ENCODE measurements at regions not wholly inside any gene's neighbourhood (a gene's known extent, or its start where the extent isn't known, plus 50 kb on each side); places are given as distances from the start of the nearest gene placed in this dataset.

GRCh38 chr7:15087771-15088170 lies 185.2 kb upstream of the DGKB start (continued):
- TF ChIP-seq, protein P1, sequence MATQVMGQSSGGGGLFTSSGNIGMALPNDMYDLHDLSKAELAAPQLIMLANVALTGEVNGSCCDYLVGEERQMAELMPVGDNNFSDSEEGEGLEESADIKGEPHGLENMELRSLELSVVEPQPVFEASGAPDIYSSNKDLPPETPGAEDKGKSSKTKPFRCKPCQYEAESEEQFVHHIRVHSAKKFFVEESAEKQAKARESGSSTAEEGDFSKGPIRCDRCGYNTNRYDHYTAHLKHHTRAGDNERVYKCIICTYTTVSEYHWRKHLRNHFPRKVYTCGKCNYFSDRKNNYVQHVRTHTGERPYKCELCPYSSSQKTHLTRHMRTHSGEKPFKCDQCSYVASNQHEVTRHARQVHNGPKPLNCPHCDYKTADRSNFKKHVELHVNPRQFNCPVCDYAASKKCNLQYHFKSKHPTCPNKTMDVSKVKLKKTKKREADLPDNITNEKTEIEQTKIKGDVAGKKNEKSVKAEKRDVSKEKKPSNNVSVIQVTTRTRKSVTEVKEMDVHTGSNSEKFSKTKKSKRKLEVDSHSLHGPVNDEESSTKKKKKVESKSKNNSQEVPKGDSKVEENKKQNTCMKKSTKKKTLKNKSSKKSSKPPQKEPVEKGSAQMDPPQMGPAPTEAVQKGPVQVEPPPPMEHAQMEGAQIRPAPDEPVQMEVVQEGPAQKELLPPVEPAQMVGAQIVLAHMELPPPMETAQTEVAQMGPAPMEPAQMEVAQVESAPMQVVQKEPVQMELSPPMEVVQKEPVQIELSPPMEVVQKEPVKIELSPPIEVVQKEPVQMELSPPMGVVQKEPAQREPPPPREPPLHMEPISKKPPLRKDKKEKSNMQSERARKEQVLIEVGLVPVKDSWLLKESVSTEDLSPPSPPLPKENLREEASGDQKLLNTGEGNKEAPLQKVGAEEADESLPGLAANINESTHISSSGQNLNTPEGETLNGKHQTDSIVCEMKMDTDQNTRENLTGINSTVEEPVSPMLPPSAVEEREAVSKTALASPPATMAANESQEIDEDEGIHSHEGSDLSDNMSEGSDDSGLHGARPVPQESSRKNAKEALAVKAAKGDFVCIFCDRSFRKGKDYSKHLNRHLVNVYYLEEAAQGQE (IDR thresholded peaks at IDR 0.05), result no peak
- TF ChIP-seq FOXA1 (IDR thresholded peaks at IDR 0.05) (no peak), EGR1 (IDR thresholded peaks at IDR 0.05; ENCODE audit: low read depth in 2 of 2) (no peak), GABPA (IDR thresholded peaks at IDR 0.05 in 1 of 2, conservative IDR thresholded peaks at IDR 0.05 in 1 of 2) (no peak)

- WGBS, result 82% methylated on average over 2 of the region's 2 CpGs
These were observed 184.3 kb upstream of the DGKB start for GRCh38 chr7:15086862-15087261.

DNA sequence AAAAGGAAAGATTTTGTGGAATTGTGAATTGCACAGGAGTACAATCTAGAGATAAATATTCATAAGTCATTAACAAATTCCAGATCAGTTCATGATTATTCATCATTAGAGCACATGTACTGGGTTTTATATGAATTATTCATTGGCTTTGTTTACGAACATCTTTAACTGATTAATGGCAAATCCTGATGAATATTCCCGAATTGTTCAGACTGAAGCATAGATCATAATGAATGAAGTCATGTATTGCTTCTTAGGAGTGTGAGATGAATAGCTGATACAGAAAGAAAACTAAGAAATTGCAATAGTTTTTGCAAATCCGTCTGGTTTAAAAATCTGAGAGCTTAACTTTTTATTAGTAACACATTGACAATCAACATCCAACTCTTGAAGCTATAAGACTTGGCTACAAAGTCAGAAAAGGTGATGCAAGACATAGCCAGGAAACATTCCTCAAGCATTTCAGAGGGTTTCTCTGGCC lies 183.6 kb upstream of the DGKB start:
- 87% methylated on average over 3 of the region's 3 CpGs for WGBS
- Histone ChIP-seq H3K9ac (ENCODE audit: low read depth in 1 of 2, low read length in 2 of 2) (no peak overlapping the region), H3K36me3 (ENCODE audit: control insufficient read depth in 4 of 4, insufficient read depth in 3 of 4, low read depth in 1 of 4, low read length in 3 of 4) (no peaks in the 10 kb centered on the region), H3K27ac (ENCODE audit: low read depth in 1 of 2, low read length in 2 of 2) (no peak overlapping the region), H3K27me3 (ENCODE audit: control insufficient read depth in 4 of 4, insufficient read depth in 4 of 4, low read length in 3 of 4) (no peaks in the 10 kb centered on the region), H3K4me1 (ENCODE audit: control insufficient read depth in 4 of 4, insufficient read depth in 4 of 4, low read length in 3 of 4) (no peaks in the 10 kb centered on the region), H3K4me3 (ENCODE audit: low read depth in 1 of 3, low read length in 3 of 3) (no peak overlapping the region), H3K9me3 (ENCODE audit: control insufficient read depth in 4 of 4, low read length in 3 of 4) (no peaks in the 10 kb centered on the region)
- DNase-seq (ENCODE audit: low spot score), result no peak
- TF ChIP-seq CTCF (IDR thresholded peaks at IDR 0.05; ENCODE audit: low read depth, low read length, missing input control) (no peak), EGR1 (IDR thresholded peaks at IDR 0.05; ENCODE audit: low read depth in 2 of 2) (no peak), GABPA (IDR thresholded peaks at IDR 0.05 in 1 of 2, conservative IDR thresholded peaks at IDR 0.05 in 1 of 2) (no peak), TAF1 (conservative IDR thresholded peaks at IDR 0.05) (no peak), FOXA2 (IDR thresholded peaks at IDR 0.05) (no peak), SP1 (IDR thresholded peaks at IDR 0.05) (no peak), RXRA (IDR thresholded peaks at IDR 0.05) (no peak), HNF4A (conservative IDR thresholded peaks at IDR 0.05) (no peak), HNF4G (IDR thresholded peaks at IDR 0.05) (no peak), YY1 (IDR thresholded peaks at IDR 0.05) (no peak), NR2F2 (IDR thresholded peaks at IDR 0.05) (no peak), FOXA1 (IDR thresholded peaks at IDR 0.05) (no peak), JUND (IDR thresholded peaks at IDR 0.05) (no peak)
- TF ChIP-seq, protein P2, sequence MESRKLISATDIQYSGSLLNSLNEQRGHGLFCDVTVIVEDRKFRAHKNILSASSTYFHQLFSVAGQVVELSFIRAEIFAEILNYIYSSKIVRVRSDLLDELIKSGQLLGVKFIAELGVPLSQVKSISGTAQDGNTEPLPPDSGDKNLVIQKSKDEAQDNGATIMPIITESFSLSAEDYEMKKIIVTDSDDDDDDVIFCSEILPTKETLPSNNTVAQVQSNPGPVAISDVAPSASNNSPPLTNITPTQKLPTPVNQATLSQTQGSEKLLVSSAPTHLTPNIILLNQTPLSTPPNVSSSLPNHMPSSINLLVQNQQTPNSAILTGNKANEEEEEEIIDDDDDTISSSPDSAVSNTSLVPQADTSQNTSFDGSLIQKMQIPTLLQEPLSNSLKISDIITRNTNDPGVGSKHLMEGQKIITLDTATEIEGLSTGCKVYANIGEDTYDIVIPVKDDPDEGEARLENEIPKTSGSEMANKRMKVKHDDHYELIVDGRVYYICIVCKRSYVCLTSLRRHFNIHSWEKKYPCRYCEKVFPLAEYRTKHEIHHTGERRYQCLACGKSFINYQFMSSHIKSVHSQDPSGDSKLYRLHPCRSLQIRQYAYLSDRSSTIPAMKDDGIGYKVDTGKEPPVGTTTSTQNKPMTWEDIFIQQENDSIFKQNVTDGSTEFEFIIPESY (IDR thresholded peaks at IDR 0.05), result no peak
- TF ChIP-seq, protein P3, sequence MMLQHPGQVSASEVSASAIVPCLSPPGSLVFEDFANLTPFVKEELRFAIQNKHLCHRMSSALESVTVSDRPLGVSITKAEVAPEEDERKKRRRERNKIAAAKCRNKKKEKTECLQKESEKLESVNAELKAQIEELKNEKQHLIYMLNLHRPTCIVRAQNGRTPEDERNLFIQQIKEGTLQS (IDR thresholded peaks at IDR 0.05), result no peak
- TF ChIP-seq, protein P1 (IDR thresholded peaks at IDR 0.05), result no peak
- TF ChIP-seq, protein P4, sequence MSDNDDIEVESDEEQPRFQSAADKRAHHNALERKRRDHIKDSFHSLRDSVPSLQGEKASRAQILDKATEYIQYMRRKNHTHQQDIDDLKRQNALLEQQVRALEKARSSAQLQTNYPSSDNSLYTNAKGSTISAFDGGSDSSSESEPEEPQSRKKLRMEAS (IDR thresholded peaks at IDR 0.05), result no peak

More at GRCh38 chr7:15086862-15087261, 184.3 kb upstream of the DGKB start:
- Histone ChIP-seq H3K27ac (ENCODE audit: low read depth in 1 of 2, low read length in 2 of 2) (no peak overlapping the region), H3K36me3 (ENCODE audit: control insufficient read depth in 4 of 4, insufficient read depth in 3 of 4, low read depth in 1 of 4, low read length in 3 of 4) (no peaks in the 10 kb centered on the region), H3K4me3 (ENCODE audit: low read depth in 1 of 3, low read length in 3 of 3) (no peak overlapping the region), H3K4me1 (ENCODE audit: control insufficient read depth in 4 of 4, insufficient read depth in 4 of 4, low read length in 3 of 4) (no peaks in the 10 kb centered on the region), H3K9ac (ENCODE audit: low read depth in 1 of 2, low read length in 2 of 2) (no peak overlapping the region), H3K9me3 (ENCODE audit: control insufficient read depth in 4 of 4, low read length in 3 of 4) (no peaks in the 10 kb centered on the region), H3K27me3 (ENCODE audit: control insufficient read depth in 4 of 4, insufficient read depth in 4 of 4, low read length in 3 of 4) (no peaks in the 10 kb centered on the region)
- TF ChIP-seq EGR1 (IDR thresholded peaks at IDR 0.05; ENCODE audit: low read depth in 2 of 2) (no peak), FOXA1 (IDR thresholded peaks at IDR 0.05) (no peak), RAD21 (IDR thresholded peaks at IDR 0.05) (no peak), HNF4G (IDR thresholded peaks at IDR 0.05) (no peak)
- TF ChIP-seq, protein P4 (IDR thresholded peaks at IDR 0.05), result no peak
- DNase-seq (ENCODE audit: low spot score), result no peak
